Hepatic stellate cell (primary cell): ENCODE measurements at regions not wholly inside any gene's neighbourhood (a gene's known extent, or its start where the extent isn't known, plus 50 kb on each side); places are given as distances from the start of the nearest gene placed in this dataset.
"Not testable (repeated sequence)": the region's sequence is repeated elsewhere in the genome, so short reads cannot be mapped to it uniquely, and the experiment has no call there.

ENCODE experiments used
- DNase-seq: peaks from one replicate; pipeline ENCODE4 v3.0.0; 2011; ENCODE audit warnings: low spot score

- no peak for DNase-seq
Observed at GRCh38 chr2:15808944-15809343, 131.4 kb upstream of the MYCN start.

DNA sequence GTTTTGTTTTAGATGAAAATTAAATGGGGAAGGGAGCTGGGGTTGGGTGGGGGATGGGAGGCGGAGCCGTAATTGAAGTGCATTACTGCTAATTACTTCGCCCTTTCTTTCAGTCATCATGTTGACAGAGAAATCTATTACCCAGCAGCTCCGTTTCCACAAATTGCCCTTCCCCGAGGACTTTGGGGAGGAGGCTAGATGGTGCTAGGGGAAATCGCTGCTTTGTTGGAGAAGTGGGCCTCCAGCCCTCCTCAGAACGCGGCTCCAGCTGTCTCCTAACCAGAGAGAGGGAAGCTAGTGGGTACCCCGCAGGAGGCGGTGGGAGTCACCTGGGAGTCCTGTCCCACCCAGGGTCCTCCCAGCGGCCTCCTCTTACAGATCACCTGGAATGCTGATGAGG lies 130.9 kb upstream of the MYCN start:
- DNase-seq = no peak

DNA sequence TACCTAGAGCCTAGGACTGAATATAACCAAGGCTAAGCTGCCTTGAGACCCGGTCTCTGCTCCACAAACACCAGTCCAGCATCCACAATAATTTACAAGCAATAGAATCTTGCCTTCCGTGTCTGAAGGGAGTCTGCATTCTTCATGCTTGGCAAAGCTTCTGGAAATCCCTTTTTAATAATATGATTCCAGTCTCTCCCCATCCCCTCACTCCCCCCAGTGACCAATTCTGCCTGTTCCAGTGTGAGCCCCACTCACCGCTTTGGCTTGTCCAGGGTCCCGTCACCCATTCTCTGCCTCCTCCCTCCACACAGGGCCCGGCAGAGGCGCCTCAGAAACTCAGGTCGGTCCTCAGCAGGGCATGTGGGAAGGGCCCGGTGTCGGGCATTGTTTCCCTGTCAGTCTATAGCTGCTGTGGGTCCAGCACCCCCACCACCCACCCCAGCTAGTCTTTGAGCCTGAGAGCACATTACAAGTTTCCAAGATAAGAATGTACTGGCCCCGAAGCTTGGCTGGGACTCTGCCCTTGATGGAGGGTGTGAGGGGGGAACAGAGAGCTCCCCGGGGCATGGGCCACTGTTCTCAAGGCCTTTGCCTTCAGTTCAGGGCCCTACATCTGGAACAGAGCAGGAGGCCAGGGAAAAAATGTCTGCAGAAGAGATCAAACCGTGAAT lies 129.7 kb upstream of the MYCN start:
- DNase-seq = no peak

GRCh38 chr2:15811367-15811766 lies 129.0 kb upstream of the MYCN start:
- DNase-seq = no peak

GRCh38 chr2:15812187-15812780 lies 128.1 kb upstream of the MYCN start:
- no peak for DNase-seq

- DNase-seq = no peak
Observed at GRCh38 chr2:15813481-15814266, 126.7 kb upstream of the MYCN start.

- no peak for DNase-seq
Observed at GRCh38 chr2:15814403-15814802, 125.9 kb upstream of the MYCN start.

GRCh38 chr2:15814946-15815345 lies 125.4 kb upstream of the MYCN start:
- DNase-seq = no peak

DNA sequence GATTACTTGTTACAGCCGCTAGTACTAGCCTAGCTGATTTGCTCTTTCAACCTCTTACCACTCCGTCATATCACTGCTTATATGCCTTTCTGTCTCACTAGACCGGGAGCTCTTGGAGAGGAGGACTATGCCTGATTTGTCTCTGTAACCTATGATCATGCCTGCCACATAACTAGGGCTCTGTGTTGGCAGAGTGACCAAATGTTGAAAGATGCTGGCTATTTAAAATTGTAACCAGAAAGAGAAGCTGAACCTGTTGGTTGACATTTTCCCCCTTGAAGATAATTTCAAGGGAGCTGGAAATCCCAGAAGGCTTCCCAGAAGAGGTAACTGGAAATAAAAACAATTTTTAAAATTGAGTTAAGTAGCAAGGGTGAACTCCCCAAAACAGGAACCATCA lies 124.1 kb upstream of the MYCN start:
- no peak for DNase-seq

GRCh38 chr2:15816674-15817406 lies 123.5 kb upstream of the MYCN start:
- no peak for DNase-seq

DNA sequence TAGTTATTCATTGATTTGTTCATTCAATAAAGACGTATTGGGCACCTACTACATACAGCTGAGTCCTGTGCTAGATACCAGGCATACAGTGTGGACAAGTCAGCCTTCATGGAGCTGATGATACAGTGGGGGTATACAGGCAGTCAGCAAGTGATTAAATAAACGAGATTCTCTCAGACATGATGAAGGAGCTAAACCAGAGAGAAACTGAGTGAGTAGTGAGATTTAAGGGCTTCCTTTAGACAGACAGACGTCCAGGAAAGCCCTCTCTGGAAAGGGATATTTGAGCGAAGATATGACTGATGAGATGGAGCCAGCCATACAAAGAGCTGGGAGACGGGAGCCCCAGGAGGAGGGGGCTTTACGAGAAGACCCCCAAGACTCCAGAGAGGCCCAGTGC lies 122.6 kb upstream of the MYCN start:
- DNase-seq = no peak

DNA sequence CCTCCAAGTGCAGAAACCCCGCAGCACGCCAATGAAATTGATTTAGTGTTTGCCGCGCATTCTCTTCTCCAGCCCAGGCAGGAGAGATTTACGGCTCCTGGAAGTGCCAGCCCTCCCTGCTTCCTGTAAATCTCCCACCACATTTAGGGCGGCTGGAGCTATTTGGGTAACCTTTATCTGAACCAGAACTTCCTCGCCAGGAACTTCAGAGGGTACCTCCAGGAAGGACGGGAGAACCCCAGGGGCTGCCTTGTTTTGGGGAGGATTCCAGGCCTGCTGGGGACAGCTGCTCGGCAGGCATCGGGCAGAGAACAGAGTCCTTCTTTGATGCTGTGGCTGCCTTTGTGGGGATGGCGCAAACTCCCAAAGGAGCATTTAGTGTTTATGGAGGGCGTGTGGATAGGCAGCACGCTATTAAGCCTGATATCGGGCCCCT lies 122.0 kb upstream of the MYCN start:
- DNase-seq = no peak

GRCh38 chr2:15818881-15819280 lies 121.5 kb upstream of the MYCN start:
- no peak for DNase-seq

GRCh38 chr2:15819562-15820256 lies 120.6 kb upstream of the MYCN start:
- DNase-seq = no peak

GRCh38 chr2:15820257-15820566 lies 120.1 kb upstream of the MYCN start:
- no peak for DNase-seq

GRCh38 chr2:15820927-15821326 lies 119.4 kb upstream of the MYCN start:
- DNase-seq = no peak

DNA sequence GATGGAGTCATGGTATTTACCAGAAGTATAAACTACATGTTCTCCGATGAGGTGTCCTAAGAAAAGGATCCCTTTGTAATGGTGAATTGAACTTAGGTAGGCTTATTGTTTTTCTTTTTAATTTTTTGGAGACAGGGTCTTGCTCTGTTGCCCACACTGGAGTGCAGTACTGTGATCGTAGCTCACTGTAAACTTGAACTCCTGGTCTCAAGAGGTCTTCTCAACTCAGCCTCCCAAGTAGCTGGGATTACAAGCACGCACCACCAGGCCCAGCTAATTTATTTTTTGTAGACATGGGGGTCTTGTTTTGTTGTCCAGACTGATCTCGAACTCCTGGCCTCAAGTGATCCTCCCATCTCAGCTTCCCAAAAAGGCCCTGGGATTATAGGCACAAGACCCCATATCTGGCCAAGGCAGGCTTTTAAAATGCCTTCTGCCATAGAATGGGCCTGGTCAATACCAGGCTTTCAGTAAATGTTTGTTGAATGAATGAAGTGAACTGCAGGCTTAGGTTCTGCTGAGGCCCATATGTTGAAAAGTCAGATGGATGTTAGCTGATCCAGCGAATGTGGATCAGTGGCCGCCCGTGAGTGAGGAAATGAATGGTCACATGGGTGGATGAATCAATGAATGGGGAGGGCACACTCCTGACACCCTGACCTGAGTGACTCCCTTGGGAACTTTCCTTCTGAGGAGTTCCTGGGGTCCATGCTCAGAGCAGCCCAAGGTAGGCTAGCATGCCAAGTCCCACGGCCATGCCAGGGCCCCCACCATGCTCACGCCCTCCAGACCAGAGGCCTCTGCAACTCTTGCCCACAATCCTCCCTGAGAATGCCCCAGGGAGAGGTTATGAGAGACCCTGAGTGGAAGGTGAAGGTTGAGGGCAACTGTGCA lies 118.0 kb upstream of the MYCN start:
- no peak for DNase-seq

GRCh38 chr2:15823459-15824396 lies 116.6 kb upstream of the MYCN start:
- DNase-seq = no peak

DNA sequence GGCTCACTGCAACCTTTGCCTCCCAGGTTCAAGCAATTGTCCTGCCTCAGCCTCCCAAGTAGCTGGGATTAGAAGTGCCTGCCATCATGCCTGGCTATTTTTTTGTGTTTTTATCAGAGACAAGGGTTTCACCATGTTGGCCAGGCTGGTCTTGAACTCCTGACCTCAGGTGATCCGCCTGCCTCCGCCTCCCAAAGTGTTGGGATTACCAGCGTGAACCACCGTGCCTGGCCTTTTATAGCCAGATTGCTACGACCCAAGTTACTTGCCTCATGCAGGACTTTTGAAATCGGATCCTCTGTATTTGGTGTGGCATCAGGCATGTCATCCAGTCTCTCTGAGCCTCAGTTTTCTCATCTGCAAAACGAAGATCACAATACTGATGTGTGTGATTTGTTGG lies 115.9 kb upstream of the MYCN start:
- DNase-seq = not testable (repeated sequence)
